H4 (cell line): ENCODE measurements at regions not wholly inside any gene's neighbourhood (a gene's known extent, or its start where the extent isn't known, plus 50 kb on each side); places are given as distances from the start of the nearest gene placed in this dataset.
"Not testable (repeated sequence)": the region's sequence is repeated elsewhere in the genome, so short reads cannot be mapped to it uniquely, and the experiment has no call there.

Experiments
- DNase-seq: peaks from one replicate; pipeline ENCODE4 v3.0.0-alpha.2; 2015; ENCODE audit warnings: low spot score

DNA sequence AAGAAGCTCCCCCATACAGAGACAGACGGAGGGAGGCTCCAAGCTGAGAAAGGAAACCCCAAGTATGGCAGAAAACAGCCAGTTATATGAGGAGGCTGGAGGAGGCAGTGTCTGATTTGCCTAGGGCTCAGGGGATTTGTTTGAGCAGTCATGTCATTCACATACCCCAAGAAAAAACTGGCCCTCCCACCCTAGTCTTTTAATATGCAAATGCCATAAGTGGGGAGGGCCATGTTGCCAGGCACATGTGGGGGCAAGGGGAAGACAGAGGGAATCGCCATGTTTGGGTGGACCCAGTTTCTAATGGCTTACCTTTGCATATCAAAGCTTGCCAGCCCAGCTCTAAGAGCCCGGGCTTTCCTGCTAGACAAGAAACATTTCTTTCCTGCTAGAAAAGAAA, 1163.8 kb downstream of the TAF11L14 start:
- no peak for DNase-seq

DNA sequence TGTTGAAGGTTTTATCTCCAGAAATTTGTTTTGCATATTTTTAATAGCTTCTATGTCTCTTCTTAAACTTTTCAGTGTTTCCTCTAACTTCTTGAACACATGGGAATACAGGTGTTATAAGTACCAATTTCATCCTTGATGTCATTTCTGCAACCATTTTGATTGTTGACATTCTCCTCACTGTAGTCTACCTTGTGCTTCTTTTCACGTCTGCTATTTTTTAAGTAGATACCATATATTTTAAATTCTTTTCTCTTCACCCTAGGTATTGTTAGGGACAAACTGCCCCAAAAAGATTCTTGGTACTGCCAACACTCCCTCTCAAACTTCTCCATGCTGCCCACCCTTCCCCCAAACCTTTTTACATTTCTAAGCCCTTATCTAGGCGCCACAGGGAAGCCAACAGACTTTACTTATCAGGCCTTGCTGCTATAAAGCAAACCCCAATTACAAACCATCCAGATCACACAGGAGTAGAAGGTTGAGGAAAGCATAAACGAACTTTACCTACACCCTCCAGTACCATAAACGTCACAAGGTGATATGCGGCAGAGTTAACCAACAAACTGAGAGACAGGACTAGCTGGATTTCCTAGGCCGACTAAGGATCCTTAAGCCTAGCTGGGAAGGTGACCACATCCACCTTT, 1165.3 kb downstream of the TAF11L14 start:
- DNase-seq, result no peak

DNA sequence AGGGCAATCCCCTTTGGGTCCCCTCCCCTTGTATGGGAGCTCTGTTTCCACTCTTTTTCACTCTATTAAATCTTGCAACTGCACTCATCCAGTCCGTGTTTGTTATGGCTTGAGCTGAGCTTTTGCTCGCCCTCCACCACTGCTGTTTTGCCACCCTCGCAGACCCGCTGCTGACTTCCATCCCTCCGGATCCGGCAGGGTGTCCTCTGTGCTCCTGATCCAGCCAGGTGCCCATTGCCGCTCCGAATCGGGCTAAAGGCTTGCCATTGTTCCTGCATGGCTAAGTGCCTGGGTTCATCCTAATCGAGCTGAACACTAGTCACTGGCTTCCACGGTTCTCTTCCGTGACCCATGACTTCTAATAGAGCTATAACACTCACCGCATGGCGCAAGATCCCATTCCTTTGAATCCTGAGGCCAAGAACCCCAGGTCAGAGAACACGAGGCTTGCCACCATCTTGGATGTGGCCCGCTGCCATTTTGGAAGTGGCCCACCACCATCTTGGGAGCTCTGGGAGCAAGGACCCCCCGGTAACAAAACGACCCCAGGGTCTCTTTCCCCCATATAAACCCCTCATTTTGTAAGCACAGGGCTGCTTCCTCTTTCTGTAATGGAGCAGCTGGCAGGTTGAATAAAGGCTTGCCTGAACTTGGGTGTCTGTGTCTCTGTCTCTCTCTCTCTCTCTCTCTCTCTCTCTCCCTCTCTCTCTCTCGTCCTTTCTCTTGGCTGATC, 1166.2 kb downstream of the TAF11L14 start:
- DNase-seq, result no peak

DNA sequence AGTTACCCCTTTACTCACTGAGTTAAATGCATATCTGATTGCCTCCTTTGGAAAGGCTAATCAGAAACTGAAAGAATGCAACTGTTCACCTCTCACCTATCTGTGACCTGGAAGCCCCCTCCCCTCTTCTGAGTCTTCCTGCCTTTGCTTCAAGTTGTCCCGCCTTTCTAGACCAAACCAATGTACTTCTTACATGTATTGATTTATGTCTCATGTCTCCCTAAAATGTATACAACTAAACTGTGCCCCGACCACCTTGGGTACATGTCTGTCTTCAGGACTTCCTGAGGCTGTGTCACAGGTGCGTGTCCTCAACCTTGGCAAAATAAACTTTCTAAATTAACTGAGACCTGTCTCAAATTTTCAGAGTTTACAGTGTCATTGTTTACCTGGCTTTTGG, 1167.2 kb downstream of the TAF11L14 start:
- not testable (repeated sequence) for DNase-seq

DNA sequence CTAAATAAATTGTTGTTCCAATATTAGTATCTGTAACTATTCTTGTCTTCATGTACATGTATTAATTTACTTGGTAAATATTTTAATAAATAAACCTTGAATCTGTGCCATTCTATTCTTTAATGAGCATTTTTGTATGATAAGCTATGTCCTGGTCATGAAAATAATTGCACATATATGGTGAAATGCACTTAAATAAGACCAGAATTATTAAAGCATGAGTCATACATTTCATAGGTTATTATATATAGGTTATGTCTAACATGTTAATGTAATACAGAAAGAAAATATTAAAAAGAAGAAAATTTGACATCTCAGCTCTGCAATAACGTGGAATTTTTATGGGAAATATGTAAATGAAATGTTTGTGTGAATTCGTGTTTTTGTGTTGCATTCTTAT, 1168.1 kb downstream of the TAF11L14 start:
- DNase-seq, result no peak

DNA sequence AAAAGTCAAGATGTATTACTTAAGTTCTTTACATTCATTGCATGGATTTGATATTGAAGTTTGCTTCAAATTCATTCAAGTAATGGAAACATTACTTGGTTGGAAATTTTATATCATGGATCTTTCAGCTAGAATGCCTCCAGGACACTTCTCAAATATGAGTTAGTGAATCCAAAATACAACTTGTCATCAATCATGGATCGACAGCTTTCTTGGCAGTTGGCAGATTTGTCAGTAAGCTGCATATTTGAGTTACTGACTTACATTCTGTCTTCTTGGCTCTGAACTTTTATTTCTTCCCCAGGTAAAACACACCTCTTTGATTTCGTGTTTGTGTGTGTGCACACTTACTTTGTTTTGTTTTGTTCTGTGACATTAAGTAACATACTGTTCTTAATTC, 1171.1 kb downstream of the TAF11L14 start:
- no peak for DNase-seq

DNA sequence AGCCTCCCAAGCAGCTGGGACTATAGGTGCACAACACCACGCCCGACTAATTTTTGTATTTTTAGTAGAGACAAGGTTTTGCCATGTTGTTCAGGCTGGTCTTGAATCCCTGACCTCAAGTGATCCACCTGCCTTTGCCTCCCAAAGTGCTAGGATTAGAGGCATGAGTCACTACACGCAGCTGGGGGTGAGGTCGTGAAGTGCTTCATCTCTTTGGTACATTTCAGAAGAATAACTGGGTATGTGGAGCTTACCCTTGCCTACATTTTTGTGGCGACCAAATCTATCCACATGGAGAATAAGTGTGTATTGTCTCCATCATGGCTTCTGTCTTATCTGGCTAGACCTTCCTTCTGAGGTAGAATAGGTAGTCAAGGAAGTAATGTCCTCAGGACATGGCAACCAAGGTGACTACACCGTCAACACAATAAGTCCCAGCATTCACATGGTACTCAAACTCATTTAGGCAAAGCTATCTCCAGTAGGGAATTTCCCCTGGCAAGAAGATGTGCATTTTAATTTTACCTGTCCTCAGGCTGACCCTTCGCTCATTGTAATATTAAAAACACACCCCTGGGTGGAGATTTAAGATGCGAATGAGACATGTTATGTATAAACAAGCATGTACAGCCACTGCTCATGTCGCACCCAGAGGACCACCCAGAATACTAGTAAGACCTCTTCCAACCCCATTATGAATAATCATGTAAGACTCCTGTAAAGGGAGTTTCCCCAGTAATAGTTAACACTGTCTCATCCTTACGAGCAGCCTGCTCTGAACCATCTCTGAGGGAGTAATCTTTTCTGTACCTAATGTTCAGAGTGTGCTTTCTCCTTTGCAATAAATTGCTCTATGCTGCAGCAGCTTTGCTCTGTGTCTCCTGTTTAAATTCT, 1173.2 kb downstream of the TAF11L14 start:
- no peak for DNase-seq

DNA sequence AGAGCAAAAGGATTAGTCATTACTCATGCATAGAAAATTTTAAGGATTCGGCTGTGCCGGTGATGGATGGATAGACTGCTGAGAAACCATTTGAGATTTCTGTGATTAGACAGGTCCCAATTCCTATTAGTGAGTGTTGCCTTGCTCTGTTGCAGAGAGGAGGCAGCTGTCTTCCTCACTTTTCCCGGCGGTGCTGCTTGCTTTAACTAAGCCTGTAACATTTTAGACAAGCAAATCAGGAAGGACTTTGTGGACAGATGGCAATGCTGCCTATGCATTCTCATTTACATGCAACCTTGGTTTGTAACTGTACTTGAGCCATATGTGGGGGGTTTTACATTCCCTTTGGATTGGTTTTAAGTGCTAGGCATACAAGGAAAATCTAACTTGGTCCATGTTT, 1176.3 kb downstream of the CDH18 start:
- DNase-seq, result no peak

DNA sequence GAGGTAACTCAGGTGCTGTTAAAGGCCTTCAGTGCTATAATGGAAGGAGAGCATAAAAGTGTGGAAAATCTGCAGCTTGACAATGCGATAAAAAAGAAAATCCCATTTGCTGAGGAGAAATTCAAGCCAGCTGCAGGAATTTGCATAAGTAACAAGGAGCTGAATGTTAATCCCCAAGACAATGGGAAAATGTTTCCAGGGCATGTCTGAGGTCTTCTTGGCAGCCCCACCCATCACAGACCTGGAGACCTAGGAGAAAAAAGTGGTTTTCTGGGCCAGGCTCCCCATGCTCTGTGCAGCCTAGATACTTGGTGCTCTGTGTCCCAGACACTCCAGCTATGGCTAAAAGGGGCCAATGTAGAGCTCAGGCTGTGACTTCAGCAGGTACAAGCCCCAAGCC, 1159.6 kb downstream of the CDH18 start:
- DNase-seq, result no peak

DNA sequence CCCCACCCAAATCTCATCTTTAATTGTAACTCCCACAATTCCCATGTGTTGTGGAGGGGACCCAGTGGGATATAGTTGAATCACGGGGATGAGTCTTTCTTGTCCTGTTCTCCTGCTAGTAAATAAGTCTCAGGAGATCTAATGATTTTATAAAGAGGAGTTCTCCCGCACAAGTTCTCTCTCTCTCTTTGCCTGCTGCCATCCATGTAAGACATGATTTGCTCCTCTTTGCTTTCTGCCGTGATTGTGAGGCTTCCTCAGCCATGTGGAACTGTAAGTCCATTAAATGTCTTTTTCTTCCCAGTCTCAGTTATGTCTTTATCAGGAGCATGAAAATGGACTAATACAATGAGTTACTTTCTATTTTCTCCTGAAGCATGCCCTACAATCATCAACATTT, 1158.5 kb downstream of the CDH18 start:
- no peak for DNase-seq

DNA sequence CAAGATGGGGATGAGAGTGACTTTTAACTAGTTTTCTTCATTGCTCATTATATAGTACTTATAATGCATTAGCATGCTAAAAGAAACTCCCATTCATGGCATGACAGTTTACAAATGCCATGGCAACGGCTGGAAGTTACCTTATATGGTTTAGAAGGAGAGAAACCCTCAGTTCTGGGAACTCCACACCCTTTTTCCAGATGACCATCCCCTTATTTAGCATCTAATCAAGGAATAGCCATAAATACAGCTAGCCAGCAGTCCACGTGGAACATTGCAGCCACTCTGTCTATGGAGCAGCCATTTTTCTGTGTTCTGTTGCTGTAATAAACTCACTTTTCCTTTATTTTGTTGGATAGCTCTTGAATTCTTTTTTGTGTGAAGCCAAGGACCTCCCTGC, 1137.8 kb downstream of the CDH18 start:
- DNase-seq, result no peak

DNA sequence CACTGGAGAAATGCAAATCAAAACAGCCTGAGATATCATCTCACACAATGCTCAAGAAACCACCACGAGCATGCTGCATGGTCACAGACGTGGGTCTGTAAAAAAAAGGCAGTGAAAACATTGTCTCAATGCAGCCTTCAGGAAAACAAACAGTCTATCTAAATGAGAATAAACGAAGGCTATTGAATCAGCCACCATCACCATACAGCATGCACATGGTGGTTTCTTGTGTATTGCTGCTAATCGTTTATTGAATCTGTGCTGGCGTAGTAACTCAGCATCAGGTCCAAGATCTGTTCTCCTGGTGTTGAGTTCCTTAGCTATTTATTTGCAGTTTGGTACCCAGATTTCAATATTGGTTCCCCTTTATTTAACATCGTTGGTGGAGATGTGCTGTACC, 1115.0 kb downstream of the CDH18 start:
- DNase-seq, result no peak

DNA sequence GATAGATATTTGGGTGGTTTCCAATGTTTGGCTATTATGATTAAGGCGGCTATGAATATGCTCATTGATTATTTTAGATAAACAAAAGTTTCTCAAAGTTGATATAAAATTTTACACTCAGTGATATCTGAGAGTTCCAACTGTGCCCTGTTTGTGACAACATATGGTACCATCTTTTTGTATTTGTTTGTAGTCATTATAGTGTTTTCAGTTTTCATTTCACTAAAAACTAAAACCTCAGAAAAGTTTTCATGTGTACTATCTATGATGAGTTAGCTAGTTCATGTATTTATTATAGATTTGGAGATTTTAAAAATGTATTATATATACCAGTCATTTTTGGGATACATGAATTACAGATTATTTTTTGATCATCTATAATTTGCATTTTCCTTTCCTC, 1111.4 kb downstream of the CDH18 start:
- no peak for DNase-seq

DNA sequence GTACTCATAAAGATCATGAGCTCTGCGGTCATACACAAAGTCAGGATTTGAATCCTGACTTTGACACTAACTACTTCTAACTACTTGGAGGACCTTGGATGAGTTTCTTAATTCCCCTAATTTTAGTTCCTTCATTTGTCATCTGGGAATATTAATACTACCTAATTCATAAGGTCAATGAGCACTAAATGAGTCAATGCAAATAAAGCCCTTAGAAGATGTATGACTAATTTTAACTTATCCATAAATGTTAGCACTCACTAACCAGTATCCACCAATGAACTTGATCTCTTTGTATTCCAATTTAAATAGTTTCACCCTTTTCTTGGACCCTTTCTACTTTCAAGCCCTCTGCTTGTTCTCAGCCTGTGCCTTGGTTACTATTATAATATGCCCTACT, 1106.4 kb downstream of the CDH18 start:
- no peak for DNase-seq

DNA sequence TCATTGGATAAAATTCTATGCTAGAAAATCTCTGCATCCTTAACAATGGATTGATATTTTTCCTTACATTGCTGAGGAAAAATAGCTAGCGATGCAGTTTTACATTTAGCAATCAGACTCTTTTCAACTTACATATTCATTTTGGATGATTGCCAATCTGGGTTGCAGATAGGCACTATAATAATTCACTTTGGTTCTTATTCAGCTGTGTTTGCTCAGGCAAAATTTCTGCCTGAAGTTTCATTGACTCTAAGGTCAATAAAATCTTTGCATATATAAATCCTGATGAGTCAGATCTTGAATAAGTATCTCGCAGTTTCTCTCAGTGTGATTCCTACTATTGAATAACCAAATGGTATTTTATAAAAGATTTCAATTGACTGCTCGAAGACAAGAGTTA, 1105.8 kb downstream of the CDH18 start:
- DNase-seq, result no peak

DNA sequence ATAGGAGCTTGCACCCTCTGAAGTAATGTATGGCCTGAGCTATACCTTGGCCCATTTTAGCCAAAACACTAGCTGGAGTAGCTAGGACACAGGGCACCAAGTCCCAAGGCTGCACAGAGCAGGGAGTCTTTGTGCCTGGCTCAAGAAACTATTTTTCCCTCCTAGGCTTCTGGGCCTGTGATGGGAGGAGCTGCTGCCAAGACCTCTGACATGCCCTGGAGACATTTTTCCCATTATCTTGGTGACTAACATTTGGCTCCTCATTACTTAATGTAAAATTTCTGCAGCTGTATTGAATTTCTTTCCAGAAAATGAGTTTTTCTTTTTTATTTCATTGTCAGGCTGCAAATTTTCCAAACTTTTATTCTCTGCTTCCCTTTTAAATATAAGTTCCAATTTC, 1099.2 kb downstream of the CDH18 start:
- DNase-seq, result no peak

DNA sequence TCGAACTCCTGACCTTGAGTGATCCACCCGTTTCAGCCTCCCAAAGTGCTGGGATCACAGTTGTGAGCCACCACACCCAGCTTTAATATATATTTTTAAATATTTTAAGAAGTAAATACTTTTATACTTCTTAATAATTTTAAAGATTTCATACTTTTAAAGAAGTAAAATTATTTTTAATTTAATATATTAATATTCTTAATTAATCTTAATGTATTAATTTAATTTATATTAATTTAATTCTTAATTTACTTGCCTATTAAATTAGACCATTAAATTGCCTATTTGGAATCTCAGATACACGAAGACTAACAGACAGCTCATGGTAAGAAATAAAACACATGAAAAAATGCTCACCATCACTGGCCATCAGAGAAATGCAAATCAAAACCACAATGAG, 1087.4 kb downstream of the CDH18 start:
- no peak for DNase-seq

DNA sequence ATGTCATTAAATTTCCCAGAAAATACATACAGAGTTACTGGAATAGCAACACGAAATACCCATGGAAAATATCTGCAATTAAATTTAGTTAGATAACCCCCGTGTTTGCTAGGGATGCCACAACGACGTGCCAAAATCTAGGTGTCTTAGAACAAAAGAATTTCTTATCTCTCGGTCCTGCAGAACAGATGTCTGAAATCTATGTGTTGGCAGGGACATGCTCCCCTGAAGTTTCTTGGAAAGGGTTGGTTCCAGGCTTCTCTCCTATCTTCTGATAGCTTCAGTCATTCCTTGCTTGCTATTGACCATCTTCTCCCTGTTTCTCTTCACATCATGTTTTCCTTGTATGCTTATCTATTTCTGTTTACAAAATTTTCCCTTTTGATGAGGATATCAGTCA, 1067.0 kb downstream of the CDH18 start:
- no peak for DNase-seq

DNA sequence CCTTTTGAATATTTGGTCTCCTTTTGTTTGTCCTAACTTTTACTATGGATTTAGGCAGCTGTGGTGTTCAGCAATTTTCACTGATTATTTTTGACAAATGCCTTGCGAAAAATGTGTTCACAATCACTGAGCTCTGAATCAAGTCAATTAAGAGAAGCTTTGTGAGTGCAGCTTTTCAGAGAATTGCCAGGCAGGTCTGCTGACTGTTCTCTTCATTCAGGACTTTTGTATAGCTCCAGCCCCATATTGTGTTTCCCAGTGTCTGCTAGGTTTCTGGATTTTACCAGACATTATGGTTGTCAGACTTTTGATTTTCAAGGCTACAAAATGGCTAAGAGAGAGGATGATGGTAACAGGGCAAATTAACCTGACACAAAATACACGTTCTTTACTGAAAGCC, 1055.9 kb downstream of the CDH18 start:
- no peak for DNase-seq

DNA sequence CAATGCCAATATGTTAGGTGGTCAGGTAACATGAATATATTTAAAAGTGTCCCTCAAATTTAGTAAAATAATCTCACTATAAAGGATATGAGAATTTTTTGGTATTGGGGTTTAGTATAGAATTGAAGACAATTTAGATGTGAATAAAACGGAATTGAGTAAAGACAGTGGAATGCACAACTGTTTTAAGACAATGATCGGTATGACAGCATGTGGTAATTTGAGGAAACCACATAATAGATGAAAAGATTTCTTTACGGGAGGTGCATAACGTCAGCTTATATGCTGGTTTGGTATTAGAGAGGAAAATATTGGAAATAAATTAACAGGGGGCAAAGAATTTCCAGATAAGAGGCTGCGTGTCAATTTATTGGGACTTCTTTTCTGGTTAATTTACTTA, 1043.2 kb downstream of the CDH18 start:
- DNase-seq, result no peak

DNA sequence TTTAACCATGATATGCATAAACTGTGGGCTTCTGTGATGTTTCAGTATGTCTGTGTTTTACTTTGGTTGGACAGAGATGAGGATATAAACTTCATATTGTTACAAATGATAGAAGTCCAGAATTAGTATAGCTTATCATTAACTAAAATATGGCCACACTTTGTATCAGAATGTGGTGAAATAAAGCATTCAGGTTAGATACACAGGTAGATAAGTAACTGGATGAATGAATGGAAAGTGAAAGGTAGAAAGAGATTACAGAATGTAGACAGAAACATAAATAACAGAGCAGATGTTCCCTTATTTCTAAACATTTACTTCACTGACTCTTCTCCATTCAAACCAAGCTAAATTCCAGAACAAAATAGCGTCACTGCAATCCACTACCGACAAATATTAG, 1033.8 kb downstream of the CDH18 start:
- no peak for DNase-seq

DNA sequence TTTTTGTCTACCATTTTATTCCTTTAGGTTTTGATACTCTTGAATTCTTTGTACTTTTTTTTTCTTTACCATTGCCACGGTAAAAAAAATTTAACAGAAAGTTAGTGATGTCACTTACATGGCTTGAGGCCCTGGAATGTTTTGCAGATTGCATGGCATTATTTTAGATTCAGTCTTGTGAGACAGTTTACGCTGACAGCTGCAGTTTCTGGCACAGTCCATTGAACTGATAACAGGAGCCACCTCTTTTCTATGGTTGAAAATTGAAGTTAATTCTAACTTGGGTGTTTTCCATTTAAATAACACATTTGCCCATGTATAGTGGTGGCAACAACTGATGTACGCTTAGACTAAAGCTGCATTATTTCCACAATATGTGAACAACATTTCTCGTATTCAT, 1028.5 kb downstream of the CDH18 start:
- DNase-seq, result no peak

DNA sequence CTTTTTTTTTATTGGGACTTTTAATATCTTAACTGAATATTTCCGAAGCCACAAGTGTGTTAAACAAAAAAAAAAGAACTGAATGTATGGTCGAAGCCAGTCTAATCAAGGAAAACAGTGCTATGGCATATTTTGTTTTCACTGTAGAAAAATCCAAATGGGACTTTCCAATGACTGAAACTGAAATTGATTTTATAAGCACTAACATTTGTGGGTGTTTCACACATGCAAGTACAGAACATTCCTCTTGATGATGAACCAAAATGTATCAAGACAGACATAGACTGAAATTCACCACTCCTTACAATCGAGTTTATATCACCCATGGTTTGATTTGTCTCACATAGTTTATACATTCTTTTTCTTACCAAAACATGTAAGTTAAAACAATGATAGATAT, 1026.8 kb downstream of the CDH18 start:
- no peak for DNase-seq
